Cardiac septum (tissue), 1 donor: ENCODE measurements at regions not wholly inside any gene's neighbourhood (a gene's known extent, or its start where the extent isn't known, plus 50 kb on each side); places are given as distances from the start of the nearest gene placed in this dataset.

Experiments
- DNase-seq: peaks from one replicate; pipeline ENCODE4 v3.0.0-alpha.2; 2020; ENCODE audit warnings: low spot score
- intact Hi-C: fragments of 100-400 bp; cut with DNase I; formaldehyde crosslinking; loops from one replicate; pipeline ENCODE4 v1.14.0; 2022
- donor health status: DM: no; HTN: no; CAD: no.

DNA sequence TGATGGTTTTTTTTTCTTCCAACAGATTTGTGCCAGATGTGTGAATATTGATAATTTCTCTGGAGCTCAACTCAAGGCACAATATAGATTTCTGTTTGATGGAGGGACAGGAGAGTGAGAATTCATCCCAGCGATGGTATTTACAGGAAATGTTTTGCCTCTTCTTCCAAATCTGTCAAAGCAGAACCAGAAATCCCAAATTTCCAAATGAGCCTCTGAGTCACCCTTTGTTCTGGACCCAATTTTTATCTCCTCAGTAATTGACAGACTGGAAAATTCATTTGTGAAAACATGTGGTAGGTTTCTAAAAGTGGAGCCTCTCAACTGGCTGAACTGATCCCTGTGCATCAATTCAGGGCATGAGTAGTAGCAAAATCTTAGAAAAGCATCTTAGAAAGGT lies 223.2 kb upstream of the TSHZ2 start:
- intact Hi-C loops = loop anchor here (5.0 kb wide), 1 partner anchor 223 kb away; the partner anchor contains the start of gene TSHZ2
- DNase-seq = no peak

DNA sequence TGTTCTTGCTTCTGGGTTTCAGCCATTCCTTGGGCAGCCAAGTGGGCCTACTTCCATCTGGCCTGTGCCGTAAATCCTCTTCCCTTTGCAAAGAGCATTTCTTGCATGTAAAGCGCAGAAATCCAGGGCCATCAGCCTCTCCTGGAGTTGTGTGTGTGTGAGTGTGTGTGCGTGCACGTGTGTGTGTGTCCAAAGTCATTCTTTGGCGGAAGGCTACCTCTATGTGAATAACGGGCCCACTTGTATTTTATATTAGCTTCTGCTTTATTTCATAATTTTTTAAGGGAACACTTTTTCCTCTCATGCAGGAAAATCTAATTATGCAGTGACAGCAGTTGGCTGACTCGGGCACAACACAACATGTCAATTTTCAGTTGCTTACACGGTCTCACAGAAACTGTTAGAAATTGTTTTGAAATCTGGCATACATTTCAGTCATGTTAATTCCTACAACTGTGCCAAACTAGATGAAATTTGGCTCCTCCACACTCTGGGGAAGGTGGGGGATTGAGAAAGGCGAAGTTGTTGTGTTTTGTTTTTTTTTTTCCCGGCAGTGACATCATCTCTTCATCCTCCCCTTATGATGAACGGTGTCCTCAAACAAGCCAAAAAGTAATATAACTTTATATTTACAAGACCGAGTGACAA lies 223.7 kb upstream of the TSHZ2 start:
- DNase-seq = no peak

DNA sequence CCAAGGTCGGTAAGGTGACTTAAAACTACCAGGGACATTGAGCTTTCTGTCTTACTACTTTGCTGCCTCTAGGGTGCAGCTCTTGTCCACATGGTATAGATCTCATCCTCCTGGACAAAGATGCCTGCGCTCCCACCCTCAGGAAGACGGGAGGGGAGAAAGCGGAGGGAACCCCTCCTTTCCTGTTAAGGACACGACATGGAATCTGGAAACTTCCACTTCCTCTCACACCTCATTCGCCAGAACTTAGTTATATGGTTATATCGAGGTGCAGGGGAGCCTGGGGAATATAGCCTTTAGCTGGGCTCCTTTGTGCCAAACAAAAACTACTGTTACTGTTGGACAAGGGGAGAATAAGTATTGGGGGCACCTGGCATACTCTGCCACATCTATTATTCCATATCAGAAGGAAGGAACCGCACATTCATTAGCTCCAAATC lies 224.3 kb upstream of the TSHZ2 start:
- intact Hi-C loops = loop anchor here (5.0 kb wide), 1 partner anchor 224 kb away; the partner anchor contains the start of gene TSHZ2
- DNase-seq = no peak

More for the DNA sequence above, 223.7 kb upstream of the TSHZ2 start:
- intact Hi-C loops = loop anchor here (5.0 kb wide), 1 partner anchor 224 kb away; the partner anchor contains the start of gene TSHZ2

DNA sequence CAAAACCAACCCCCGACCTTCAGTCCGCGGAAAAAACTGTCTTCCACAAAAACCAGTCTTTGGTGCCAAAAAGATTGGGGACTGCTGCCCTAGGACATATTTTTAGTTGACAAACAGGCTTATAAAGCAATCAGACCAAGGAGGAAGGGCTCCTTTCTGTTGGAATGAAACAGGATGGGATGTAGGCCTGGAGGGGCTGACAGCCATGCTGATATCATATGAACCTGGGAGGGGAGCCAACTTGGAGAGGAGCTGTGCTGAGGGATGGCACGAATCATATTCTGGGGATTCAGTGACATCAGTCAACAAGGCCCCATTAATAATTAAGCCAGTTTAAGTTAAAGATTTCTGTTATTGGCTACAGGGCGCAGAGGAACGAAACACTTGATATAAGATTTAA lies 225.4 kb upstream of the TSHZ2 start:
- intact Hi-C loops = loop anchor here (5.0 kb wide), 1 partner anchor 226 kb away; the partner anchor contains the start of gene TSHZ2

DNA sequence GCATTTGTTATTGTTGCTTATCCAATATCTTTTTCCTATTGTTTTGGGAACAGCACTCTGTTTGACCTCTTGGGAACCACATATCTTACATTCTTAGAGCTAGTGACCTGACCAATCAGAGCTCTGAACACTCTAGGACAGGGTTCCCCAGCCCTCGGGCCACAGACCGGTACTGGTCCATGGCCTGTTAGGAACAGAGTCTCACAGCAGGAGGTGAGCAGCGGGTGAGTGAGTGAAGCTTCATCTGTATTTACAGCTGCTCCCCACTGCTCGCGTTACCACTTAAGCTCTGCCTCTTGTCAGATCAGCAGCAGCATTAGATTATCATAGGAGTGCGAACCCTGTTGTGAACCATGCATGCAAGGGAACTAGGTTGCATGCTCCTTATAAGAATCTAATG lies 226.0 kb upstream of the TSHZ2 start:
- no peak for DNase-seq
- intact Hi-C loops = loop anchor here (5.0 kb wide), 1 partner anchor 226 kb away; the partner anchor contains the start of gene TSHZ2

More for the DNA sequence above, 225.4 kb upstream of the TSHZ2 start:
- no peak for DNase-seq

DNA sequence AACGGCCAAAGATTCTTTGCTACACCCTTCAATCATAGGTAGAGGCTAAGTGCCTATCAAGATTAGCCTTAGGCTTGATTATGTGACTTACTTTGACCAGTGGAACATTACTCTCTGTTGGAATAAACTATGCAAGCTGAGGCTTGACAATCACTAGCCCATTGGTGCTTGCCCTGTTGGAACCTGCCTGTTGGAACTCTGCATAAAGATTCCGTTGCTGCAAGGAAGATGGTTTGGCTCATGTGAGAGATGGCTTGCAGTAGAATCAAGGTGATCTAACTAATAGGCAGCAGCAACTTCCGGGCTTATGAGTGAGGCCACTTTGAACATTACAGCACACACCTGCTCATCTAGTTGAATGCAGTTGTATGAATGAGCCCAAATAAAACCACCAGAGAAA lies 227.7 kb upstream of the TSHZ2 start:
- no peak for DNase-seq
- intact Hi-C loops = no loop called here

DNA sequence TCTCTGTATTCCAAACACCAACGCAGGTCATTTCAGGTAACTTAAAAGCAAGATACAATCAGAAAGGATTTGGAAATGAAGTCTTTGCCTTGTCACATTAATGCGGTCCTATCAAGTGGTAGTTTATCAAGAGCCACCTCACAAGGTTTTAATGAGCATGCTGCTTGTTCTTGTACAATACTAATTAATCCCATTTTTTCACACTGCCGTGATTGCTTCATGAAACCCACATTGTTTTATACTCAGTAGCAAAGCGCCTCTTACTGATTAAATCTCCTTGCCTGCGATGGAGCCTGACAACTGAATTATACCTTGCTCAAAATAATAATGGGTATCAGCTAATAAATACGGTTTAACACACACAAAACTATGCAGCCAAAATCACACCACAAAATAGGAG lies 234.1 kb upstream of the TSHZ2 start:
- DNase-seq = no peak
- intact Hi-C loops = no loop called here

DNA sequence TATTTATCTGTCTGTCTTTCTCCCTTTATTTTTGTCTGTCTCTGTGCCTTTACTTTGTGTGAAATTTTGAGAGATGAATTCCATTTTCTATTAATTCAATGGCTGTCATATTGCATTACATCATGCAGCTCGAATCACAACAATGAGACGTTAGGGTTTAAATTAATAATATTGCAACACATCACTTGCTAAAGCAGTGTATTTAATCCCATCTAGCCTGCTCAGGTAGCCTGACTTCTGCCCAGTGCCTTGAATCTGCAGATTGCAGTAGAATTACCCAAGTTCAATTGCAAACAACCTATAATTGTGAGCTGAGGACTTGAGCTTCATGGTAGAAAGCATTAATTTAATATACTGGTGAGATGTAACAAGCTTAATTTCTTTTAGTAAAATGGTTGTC lies 235.7 kb upstream of the TSHZ2 start:
- intact Hi-C loops = no loop called here
- no peak for DNase-seq

DNA sequence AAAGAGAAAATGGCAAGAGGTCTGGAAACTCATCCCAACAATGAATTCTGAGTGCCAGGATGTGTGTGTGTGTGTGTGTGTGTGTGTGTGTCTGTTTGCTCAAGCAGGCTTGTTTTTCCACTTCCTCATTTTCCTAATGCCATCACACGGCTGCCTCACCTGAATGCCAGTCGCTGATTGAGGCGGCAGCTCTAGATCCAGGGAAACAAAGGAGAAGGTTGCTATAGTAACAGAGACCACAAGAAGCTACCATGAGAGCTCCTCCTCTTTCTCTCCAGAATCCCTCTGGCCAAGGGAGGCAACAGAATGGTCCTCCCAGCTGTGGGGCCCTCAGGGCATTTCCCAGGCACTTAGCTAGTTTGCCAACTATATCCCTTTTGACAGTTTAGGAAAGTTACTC lies 241.1 kb upstream of the TSHZ2 start:
- no peak for DNase-seq
- intact Hi-C loops = no loop called here

DNA sequence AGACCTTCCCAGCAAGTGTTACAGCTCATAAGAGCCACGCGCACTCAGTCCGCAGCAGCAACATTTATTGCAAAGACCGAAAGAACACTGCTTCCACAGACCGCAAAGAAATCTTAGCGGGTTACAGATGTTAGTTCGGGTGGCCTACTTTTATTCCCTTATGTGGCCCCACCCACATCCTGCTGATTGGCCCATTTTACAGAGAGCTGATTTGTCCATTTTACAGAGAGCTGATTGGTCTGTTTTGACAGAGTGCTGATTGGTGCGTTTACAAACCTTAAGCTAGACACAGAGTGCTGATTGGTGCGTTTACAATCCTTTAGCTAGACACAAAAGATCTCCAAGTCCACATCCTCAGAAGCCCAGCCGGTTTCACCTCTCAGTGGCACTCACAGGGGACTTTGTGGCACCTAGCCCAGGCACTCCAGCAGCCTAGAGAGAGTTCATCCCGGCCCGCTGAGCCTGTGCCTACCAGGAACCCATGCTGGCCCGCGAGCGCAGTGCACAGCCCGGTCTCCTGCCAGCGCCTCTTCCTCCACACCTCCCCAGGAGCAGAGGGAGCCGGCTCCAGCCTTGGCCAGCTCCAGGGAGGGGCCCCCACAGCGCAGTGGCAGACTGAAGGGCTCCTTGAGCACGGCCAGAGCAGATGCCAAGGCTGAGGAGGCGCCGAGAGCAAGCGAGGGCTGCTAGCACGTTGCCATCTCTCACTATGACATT lies 244.3 kb upstream of the TSHZ2 start:
- DNase-seq = no peak
- intact Hi-C loops = no loop called here

DNA sequence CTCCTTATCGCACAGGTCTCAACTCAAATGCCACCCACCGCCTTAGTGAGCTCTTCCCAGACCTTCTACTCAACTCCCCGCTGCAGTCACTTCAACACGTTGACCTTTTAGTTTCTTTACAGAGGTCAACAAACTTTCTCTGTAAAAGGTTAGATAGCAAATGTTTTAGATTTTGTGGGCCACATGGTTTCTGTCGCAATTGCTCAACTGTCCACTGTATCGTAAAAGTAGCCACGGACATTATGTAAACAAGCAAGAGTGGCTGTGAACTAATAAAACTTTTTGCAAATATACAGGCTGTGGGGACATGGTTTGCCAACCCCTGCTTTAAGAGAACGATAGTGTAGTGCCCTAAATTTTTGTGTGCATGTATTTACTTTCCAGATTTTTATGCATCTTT lies 247.6 kb upstream of the TSHZ2 start:
- intact Hi-C loops = no loop called here
- DNase-seq = no peak

DNA sequence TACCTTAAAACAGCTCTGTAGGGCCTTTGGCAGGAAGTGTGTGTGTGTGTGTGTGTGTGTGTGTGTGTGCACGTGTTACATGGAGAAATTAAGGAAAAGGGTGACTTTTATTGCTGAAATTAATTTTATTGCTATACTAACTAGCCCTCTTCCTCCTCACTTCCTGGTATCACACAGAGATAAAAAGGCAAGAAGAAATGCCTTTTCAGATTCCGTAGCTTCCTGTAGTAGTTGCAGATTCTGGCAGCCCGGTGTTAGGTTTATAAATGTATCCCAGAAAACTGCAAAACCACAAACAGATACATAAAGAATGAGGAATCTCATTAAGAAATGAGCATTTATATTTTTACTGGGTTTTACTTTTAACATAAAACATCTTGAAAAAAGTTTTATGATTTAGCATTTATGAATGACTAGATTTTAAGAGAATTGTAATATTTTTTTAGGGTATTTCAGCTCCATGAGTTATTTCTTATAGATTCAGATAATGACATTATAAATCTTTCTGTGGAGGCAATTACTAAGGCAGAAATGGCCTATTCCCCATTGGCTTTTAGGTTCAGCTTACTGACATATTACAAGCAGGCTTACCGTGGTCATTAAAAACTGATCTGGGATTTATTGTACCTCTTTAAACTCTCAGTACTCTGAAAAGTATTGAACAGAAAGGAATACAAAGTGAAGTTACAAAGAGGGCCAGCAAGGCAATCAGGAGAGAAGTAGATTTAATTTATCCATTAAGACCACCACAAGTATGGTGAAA lies 249.1 kb upstream of the TSHZ2 start:
- intact Hi-C loops = no loop called here
- DNase-seq = no peak

DNA sequence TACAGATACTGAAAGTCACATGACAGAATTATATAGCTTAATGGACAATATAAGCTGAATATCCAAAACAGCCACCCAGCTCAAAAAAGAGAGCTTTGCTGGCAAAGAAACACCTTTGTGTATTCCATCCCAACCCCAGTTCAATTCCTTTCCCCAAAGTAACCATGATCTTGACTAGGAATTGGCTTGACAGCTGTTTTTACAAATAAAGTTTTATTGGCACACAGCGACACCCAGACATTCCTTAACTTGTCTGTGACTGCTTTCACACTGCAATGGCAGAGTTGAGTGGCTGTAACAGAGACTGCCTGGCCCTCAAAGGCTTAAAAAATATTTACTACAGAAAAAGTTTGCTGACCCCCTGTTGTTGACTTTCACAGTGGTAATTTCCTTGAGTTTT lies 264.0 kb upstream of the TSHZ2 start:
- DNase-seq = no peak
- intact Hi-C loops = no loop called here

DNA sequence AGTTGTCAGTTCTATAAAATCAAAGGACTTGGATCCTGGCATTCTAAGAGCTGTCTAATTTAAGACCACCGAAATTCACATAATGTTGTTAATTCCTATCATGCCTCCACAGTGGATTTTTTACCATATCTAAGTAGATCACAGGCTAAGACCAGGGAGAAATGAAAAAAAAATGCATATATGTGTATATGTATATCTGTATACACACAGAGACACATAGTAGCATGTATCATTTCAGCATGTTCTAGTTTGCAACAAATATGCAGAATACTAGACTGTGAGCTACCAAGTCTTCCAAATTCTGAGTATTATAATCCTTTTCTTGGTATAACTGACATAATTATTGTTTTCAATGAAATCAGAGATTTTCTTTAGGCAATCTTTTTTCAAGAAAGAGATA lies 267.6 kb upstream of the TSHZ2 start:
- no peak for DNase-seq
- intact Hi-C loops = no loop called here

DNA sequence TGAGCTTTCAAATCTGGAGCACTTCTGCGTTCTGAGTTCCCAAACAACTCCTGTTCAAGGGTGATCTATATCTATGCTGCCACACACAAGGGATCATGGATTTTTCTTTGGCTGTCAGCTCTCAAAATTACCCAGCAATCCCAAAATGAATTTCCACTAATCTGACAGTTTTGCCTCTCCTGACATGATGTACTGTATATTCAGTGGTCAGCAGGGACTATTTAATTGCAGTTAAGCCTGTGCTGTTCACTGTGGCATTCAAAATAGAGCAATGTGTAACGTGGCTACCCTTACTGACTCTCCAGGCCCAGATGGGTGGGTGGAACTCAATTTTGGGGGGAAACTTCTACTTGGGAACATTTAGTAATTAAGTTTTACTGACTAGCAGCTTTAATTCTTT lies 283.8 kb upstream of the TSHZ2 start:
- intact Hi-C loops = no loop called here
- no peak for DNase-seq

DNA sequence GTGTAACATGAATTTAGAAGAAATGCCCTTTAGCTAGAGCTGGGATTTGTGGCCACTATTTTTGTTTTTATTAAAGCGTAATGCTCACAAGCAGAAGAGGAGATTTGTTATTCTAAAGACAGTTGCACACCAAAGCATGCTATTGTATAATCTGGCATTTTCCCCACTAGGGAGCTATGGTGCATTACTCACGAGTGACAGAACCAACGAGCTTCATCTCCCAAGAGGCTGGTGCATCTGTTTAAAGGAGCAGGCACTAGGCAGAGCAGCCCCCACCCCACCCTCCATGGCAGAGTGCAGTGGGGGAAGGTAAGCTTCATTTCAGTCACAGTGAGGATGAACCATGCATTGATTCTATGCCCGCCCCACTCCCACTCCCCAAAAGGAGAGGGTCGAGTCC lies 287.3 kb upstream of the TSHZ2 start:
- DNase-seq = no peak
- intact Hi-C loops = no loop called here

DNA sequence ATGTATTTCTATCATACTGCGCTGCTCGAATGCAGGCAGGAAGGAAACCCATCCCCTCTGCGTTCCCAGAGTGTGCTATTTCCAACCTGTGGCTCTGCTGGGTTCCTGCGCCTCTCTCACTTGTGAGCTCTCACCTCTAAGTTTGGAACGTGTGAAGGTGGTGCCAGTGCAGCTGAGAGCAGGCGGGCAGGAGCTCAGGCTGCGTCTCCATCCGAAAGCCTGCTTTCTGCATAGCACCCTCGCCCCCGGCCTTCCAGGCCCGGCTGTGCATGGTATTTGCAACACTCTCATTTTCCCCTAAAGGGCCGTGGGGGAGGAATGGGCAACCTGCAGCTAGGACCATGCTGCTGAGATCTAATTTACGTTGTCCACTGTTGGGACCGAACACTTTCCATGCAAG lies 288.0 kb upstream of the TSHZ2 start:
- intact Hi-C loops = no loop called here

DNA sequence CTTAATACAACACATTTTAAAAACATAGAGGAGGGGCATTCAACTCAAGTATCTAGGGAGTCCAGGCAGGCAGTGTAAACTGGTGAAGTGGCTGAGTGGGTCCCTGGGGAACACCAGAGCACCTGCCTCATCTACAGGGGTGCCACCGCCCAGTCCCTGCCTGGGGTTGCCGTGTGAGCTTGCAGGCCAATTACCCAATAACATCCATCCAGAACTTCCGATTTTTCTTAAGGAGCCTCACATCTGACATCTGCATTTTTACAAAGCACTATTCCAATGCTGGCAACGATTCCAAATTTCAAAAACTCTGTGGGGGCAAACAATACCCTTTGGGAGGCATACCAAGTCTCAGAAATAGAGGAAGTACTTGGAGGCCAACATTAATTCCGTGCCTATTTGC lies 288.4 kb upstream of the TSHZ2 start:
- intact Hi-C loops = no loop called here
- no peak for DNase-seq

More for the DNA sequence above, 288.0 kb upstream of the TSHZ2 start:
- DNase-seq = no peak

DNA sequence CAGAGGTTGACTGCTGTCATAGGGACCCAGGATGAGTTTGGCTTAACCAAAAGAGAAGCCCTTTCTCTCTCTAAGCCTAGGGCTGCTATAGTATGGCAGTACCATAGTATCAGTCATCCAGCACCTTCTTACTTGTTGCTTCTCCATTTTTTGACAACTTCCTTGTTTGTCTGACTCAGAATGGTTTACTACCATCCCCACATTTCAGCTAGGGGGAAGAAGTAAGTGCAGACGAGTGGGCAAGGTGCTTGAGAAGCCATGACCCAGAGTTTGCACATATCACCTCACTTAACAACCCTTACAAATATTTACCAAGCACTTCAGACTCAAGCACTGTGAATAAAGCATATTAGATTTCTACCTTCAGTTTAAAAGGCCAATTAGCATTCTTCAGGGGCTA lies 289.9 kb upstream of the TSHZ2 start:
- DNase-seq = no peak

DNA sequence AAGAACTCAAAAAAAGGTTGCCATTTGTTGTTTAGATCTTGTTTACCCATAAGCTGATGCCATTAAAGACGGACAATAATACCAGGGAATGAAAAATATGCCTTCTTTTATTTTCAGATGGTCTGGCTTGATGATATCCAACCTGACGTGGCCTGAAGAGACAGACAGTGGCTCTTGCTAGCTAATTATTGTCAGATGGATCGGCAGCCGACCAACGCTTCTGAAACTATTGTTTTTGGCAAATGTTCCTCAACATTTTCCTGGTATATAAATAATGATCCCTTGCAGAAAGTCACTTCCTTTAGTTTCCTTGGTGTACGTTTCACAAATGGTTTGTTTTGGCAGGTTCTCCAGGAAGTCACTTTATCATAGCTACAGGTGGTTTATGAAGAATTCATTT lies 290.9 kb upstream of the TSHZ2 start:
- intact Hi-C loops = no loop called here
- DNase-seq = no peak

More for the DNA sequence above, 289.9 kb upstream of the TSHZ2 start:
- intact Hi-C loops = no loop called here
